NCI-H774 (cell line): ENCODE measurements at regions not wholly inside any gene's neighbourhood (a gene's known extent, or its start where the extent isn't known, plus 50 kb on each side); places are given as distances from the start of the nearest gene placed in this dataset.
"Not testable (repeated sequence)": the region's sequence is repeated elsewhere in the genome, so short reads cannot be mapped to it uniquely, and the experiment has no call there.

Source experiments
- DNase-seq: peaks from one replicate; lab custom pipeline; 2025; lab: John Stamatoyannopoulos, UW

GRCh38 chr9:95391271-95391670 lies 73.8 kb upstream of the FANCC start:
- DNase-seq = not testable (repeated sequence)

- DNase-seq = no peak
Observed at GRCh38 chr9:95389373-95389772, 71.9 kb upstream of the FANCC start.

- DNase-seq = no peak
Observed at GRCh38 chr9:95386843-95387242, 69.3 kb upstream of the FANCC start.

DNA sequence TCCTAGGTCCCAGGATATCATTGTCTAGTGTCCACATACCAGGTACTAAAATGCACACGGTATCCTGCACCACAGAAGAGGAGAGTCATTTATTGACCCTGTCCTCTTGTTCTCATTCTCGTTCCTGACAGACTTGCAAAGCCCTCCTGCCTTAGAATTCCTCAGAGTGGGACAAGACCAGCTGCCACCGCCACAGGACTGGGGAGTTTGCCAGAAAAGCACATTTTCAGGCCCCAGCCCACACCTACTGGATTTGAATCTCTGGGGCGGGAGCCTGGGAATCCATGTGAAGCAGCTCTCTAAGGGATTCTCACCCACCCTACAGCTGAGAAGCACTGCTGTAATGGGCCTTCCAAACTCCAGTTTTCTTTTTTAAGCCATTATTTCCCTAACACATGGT lies 68.0 kb upstream of the FANCC start:
- no peak for DNase-seq

- no peak for DNase-seq
Observed at GRCh38 chr9:95383845-95384244, 66.3 kb upstream of the FANCC start.

DNA sequence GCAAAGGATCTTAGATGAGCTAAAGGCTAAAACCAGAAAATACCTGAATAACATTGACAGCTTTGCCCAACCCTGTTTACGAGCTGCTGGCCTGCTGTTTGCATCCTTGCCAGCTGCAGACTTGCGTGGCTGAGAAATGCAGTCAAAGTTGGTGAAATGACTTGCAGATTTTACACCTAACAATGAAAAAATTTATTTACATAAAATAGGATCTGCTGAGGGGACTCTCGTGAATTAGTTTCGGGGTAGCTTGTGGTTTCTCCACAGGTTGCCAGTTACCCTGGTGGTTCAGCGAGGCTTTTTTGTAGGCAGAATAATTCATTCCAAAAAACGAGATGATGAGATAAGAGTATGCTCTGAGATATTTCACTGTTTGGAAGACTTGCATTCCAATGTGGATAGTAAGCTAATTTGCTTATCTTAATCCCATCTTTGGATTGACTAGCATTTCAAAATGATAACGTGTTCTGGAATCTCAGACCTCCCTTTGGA lies 65.7 kb upstream of the FANCC start:
- DNase-seq = no peak

- no peak for DNase-seq
Observed at GRCh38 chr9:95382433-95382832, 64.9 kb upstream of the FANCC start.

- DNase-seq = no peak
Observed at GRCh38 chr9:95381221-95381620, 63.7 kb upstream of the FANCC start.

DNA sequence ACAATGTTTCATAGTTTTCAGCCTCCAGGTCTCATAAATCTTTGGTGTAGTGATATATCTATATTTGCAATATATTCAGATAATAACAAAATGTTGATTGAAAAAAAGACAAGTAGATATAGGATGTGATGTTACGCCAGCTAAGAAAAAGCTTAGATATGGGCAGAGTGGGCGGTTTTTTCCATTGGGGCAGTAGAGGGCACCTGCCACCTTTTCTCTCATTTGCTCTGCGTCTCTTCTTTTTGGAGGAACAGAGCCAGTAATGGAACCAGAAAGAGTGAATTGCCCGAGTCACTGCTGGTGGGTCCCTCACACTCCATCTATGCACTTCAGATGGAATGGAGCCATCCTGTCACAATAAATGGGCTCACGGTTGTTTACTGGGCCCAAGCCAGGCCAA lies 62.1 kb upstream of the FANCC start:
- DNase-seq = no peak

GRCh38 chr9:95373782-95374487 lies 56.4 kb upstream of the FANCC start:
- no peak for DNase-seq

DNA sequence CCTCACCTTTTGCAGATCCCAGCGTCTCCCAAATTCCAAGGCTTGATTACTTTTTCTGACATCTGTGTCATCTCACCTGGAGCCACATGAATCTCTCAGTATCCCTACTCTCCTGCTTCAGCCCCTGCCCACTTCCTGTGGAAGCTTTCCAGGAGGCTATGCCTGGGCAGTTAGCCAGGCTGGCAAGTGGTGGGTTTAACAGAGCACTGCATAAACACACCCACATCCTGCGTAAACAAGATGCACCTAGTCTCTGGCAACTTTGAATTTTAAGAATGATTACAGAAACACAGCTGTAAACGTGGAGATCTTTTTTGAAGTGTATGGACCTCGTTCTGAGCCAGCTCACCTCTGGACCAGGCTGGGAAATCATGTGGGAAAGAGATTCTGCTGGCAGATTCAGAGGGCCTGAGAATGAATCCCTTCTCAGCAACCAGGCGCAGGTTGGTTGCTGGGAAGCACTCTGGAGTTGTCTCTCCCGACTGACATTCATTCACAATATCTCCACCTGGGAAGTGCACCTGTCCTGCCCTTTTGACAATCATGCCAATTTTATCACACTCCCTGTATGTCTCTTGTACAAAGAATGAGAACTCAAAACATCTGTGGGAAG lies 55.7 kb upstream of the FANCC start:
- peak; percentile 46 for DNase-seq

- DNase-seq = no peak
Observed at GRCh38 chr9:95370064-95370463, 52.6 kb upstream of the FANCC start.

DNA sequence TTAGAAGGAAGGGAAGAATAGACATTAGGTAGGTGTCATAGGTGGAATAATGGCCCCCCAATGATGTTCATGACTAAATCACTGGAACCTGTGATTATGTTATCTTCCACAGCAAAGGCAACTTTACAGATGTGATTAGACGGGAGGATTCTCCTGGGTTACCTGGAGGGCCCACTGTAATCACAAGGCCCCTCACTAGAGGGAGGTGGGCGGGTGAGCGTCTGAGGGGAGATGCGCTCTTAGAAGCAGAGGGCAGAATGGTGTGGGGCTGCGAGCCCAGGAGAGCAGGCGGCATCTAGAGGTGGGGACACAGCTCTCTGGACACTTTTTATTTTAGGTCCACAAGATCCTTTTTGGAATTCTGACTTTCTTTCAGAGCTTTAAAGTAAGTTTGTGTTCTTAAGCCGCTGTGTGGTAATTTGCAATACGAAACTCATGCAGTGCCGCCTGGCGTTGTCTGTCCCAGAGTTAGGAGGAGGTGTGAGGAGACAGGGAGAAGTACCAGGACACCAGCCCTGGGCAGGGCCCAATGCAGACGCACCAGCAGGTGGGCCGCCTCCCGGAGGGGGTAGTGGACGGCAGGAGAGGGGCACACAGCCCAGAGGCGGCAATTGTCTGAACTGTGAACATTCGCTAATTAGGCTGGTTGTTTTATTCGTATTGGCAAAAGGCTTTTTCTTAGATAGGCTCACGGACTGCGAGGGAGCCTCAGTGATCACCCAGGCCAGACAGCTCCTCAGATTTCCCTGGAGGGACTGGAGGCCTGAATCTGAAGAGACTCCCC lies 51.1 kb upstream of the FANCC start:
- no peak for DNase-seq
